ENCODE measurements at regions not wholly inside any gene's neighbourhood (a gene's known extent, or its start where the extent isn't known, plus 50 kb on each side); places are given as distances from the start of the nearest gene placed in this dataset.

- CTCF ChIA-PET: interaction anchor here (1.0 to 1.5 kb wide), 2 partner anchors 9 to 10 kb away, joined by 3 read pairs; no protein-coding TSS in a partner anchor
- Histone ChIP-seq H4K20me1 (ENCODE audit: control insufficient read depth, insufficient read depth) (no peaks in the 10 kb centered on the region), H3K4me2 (ENCODE audit: control insufficient read depth, insufficient read depth) (no peak overlapping the region), H3K4me1 (ENCODE audit: control insufficient read depth, insufficient read depth, low read length) (no peaks in the 10 kb centered on the region; the same call in 1 of the 2 replicates), H3K27me3 (replicated peaks in 1 of 2; ENCODE audit: control insufficient read depth in 2 of 2, insufficient read depth in 2 of 2, low read length in 1 of 2) (no peaks in the 10 kb centered on the region), H3K27ac (ENCODE audit: control insufficient read depth, insufficient read depth) (no peak overlapping the region), H3K79me2 (ENCODE audit: control insufficient read depth, insufficient read depth, low read length) (no peaks in the 10 kb centered on the region), H3K36me3 (ENCODE audit: control insufficient read depth in 2 of 2, insufficient read depth in 2 of 2, low read length in 1 of 2) (no peaks in the 10 kb centered on the region), H2AFZ (ENCODE audit: control insufficient read depth, low read depth, low read length) (no peak overlapping the region), H3K9me3 (replicated peaks; ENCODE audit: control insufficient read depth, insufficient read depth, low read length) (no peaks in the 10 kb centered on the region), H3K4me3 (no peak overlapping the region), H3K9ac (ENCODE audit: control insufficient read depth, insufficient read depth, low read length) (no peak overlapping the region)
- DNase-seq (ENCODE audit: low read depth, low spot score): no peak
- SMC1A ChIA-PET (ENCODE audit: uncharacterized antibody, unreplicated experiment): no interaction called here
- POLR2A ChIA-PET: no interaction called here
- ATAC-seq: no peak
- FAIRE-seq: no peak
- TF ChIP-seq, protein P1, sequence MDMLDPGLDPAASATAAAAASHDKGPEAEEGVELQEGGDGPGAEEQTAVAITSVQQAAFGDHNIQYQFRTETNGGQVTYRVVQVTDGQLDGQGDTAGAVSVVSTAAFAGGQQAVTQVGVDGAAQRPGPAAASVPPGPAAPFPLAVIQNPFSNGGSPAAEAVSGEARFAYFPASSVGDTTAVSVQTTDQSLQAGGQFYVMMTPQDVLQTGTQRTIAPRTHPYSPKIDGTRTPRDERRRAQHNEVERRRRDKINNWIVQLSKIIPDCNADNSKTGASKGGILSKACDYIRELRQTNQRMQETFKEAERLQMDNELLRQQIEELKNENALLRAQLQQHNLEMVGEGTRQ (IDR thresholded peaks at IDR 0.05; ENCODE audit: borderline replicate concordance, low read depth, low read length): no peak
- no peak for TF ChIP-seq BHLHE40 (IDR thresholded peaks at IDR 0.05; ENCODE audit: borderline replicate concordance in 1 of 2, low read depth in 2 of 2, low read length in 1 of 2)
- TF ChIP-seq BACH1 (IDR thresholded peaks at IDR 0.05; ENCODE audit: borderline replicate concordance): no peak
- no peak for TF ChIP-seq PAX5 (IDR thresholded peaks at IDR 0.05; ENCODE audit: borderline replicate concordance, low read depth, low read length)
- TF ChIP-seq IRF4 (IDR thresholded peaks at IDR 0.05; ENCODE audit: low read depth, low read length): no peak
- TF ChIP-seq, protein P2, sequence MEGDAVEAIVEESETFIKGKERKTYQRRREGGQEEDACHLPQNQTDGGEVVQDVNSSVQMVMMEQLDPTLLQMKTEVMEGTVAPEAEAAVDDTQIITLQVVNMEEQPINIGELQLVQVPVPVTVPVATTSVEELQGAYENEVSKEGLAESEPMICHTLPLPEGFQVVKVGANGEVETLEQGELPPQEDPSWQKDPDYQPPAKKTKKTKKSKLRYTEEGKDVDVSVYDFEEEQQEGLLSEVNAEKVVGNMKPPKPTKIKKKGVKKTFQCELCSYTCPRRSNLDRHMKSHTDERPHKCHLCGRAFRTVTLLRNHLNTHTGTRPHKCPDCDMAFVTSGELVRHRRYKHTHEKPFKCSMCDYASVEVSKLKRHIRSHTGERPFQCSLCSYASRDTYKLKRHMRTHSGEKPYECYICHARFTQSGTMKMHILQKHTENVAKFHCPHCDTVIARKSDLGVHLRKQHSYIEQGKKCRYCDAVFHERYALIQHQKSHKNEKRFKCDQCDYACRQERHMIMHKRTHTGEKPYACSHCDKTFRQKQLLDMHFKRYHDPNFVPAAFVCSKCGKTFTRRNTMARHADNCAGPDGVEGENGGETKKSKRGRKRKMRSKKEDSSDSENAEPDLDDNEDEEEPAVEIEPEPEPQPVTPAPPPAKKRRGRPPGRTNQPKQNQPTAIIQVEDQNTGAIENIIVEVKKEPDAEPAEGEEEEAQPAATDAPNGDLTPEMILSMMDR (IDR thresholded peaks at IDR 0.05 in 2 of 3, conservative IDR thresholded peaks at IDR 0.05 in 1 of 3; ENCODE audit: control insufficient read depth in 2 of 3, extremely low read depth in 1 of 3, insufficient read depth in 1 of 3, low read depth in 3 of 3, low read length in 3 of 3): no peak
- no peak for TF ChIP-seq CREB1 (IDR thresholded peaks at IDR 0.05; ENCODE audit: low read depth)
- no peak for TF ChIP-seq HDAC6 (IDR thresholded peaks at IDR 0.05; ENCODE audit: unreplicated experiment)
- in situ Hi-C loops (cut with MboI): no loop called here
- WGBS (ENCODE audit: insufficient coverage, insufficient replicate concordance, low lambda C conversion rate, missing lambda C conversion rate): 57% methylated on average over 1 of the region's 1 CpG
- BruUV-seq (replicated peaks): no TSS peak
- intact Hi-C loops (cut with micrococcal nuclease; ENCODE audit: unreplicated experiment): no loop called here
- RAD21 ChIA-PET (ENCODE audit: unreplicated experiment): no interaction called here
These were observed 192.5 kb downstream of the PCDH19 start for GRCh38 chrX:100217547-100217946.
